GM21515 (cell line): ENCODE measurements at regions not wholly inside any gene's neighbourhood (a gene's known extent, or its start where the extent isn't known, plus 50 kb on each side); places are given as distances from the start of the nearest gene placed in this dataset.

Experiments
- ATAC-seq: cut with Tn5 transposase; IDR thresholded peaks from one replicate; pipeline ENCODE4 v1.9.1; 2021; ENCODE audit not compliant: unreplicated experiment

DNA sequence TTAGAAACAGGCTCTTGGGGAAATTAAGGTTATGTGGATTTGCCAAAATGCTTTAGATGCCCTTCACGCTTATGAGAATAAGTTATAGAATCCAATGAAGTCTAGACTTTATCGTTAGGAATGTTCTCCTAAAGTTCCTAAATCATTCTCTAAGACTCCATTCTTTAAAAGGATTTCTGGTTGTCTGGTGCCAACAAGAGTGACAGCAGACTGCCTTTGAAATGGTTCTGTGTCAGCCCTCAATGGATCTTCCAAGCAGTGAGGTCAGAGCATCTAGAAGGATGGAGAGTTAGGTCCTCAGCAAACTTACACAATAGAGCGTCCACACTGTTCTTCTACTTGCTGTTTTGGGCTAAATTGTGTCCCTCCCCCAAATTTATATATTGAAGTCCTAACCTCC, 473.3 kb downstream of the GATA3 start:
- no peak for ATAC-seq

DNA sequence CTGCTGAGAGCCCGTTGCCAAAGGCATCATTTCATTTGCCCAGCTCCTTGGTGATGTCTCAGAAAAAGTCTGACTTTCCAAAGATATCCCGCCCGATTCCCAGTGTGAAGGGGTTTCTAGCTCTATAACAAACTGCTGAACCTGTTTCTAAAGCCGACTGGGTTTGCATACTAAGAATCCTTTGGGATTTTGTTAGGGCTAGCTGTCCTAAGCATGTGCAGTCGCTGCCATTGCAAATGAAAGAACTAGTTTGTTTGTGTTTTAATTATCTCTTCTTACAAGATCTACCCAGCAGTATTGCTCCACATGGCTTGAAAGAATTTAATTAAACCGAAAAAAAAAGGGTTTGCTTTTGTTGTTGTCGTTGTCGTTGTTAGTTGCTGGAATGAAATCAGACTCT, 476.6 kb downstream of the GATA3 start:
- ATAC-seq, result no peak

DNA sequence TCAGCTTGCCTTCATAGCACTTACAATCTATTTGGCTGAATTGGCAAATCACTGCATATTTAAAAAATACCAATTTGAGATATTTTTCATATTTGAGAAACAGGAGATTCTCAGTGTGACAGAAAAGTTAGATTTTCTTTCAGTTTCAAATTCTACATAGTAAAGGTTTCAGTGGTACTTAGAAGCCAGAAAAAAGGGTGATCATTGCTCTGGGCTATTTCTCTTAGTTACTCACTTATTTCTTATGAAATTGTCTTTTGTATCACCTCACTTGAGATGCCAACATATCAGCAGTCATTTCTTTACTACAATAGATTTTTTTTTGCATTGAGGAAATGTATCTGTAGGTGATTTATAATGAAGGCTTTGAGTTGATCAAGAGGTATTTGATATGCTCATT, 478.2 kb downstream of the GATA3 start:
- ATAC-seq, result no peak

DNA sequence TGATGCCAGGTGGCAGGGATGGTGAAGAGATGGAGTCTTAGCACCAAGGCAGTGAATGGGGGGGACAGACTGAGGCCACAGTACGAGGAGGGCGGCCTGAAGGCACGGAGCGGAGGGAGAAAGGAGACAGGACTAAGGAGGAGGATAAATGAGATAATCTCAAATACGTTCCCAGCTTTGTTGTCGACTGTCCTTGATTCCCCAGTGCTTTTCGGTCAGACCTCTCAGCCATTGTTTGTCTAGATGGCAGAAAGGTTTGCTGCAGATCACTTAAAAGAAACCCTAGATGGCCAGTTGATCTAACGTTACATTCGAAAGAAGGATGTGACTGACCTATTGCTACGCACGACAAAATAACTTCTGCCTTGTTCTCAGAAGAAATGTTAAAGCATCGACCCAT, 479.0 kb downstream of the GATA3 start:
- no peak for ATAC-seq

DNA sequence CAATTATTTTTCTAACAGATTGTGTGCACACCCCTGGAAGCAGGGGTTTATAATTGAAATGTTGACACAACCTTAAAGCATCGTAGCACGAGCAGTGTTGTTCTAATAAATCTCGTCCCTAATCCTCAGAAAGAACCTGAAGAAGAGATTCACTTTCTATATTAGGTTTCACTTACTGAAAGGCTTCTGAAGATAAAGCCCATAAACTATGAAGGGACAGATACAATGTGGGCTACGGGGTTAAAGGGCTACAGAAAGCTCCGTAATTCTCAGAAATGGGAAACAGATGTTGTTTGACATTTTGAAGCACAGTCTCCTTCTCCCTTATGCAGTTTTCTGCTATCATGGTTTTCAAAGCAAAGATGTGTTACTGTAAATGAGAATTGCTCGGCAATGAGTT, 479.6 kb downstream of the GATA3 start:
- no peak for ATAC-seq

DNA sequence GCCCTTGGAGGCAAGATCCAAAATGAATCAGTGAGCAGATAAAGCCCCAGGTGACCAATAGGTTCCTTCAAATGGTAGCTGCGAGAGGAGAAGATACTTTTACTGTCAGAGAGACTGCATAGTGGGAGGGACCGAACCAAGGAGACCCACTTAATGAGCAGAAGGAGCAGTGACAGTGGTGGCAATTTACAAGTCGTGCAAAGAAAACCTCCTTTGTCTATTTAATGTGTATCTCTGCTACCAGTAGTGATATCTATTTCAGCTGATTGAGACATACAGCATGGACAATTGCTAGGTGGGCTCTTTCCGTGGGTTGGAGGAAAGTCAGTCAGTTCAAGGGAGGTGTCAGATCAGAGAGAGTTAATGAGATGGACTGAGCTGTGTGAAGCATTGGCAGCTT, 480.4 kb downstream of the GATA3 start:
- ATAC-seq, result no peak

DNA sequence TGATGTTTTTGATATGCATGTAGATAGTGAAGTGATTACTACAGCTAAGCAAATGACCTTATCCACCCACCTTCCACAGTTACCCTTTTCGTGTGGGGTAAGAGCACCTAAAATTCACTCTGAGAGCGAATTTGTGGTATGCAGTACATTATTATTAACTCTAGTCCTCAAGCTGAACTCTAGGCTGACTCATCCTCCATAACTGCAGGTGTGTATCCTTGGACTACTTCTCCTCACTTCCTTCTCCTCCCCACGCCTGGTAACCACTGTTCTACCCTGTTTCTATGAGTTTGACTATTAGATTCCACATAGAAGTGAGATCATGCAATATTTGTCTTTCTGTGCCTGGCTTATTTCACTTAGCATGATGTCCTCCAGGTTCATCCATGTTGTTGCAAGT, 484.6 kb downstream of the GATA3 start:
- no peak for ATAC-seq

DNA sequence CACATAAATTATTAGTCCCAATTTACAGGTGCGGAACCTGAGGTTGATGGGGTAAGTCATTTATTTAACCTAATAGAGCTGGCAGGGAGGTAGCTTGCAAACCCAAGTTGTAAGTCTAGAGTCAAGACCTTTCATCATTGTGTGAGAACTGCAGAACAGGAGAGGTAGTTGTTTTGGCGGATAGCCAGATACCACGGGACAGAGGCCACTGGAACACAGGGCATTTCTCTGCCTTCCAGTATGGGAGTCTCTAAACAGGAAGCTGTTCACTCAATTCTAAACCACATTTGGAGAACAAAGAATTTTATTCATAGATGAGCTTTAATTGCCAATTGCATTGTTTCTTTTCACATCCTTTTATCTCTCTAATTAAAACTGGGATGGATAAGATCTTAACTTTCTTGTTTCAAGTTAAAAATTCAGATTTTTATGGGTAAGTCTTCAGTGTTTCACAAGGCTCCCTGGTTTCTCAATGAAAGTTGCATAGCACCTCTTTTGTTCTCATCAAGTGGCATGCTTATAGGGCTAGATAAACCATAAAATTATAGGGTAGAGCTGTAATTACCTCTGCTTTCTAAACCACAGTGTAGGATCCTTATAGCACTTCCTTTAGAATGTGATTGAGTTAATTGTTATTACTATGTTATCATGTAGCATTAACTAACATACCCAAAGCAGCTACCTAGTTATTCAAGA, 489.0 kb downstream of the GATA3 start:
- ATAC-seq, result no peak

DNA sequence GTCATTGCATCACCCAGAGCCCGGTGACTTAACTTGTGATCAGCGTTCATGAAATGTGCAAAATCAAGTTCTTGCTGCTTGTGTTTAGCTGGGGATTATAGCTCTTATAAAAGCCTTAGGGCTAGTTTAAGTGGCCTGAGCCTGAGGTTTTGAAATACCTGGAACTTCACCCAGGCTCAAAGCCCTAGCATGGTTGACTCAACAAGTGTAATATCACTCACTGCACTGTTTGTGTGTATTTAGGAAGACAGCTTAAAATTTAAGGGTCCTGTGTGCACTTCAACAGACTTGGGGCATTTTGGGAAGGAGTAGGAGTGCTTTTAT, 489.5 kb downstream of the GATA3 start:
- no peak for ATAC-seq

DNA sequence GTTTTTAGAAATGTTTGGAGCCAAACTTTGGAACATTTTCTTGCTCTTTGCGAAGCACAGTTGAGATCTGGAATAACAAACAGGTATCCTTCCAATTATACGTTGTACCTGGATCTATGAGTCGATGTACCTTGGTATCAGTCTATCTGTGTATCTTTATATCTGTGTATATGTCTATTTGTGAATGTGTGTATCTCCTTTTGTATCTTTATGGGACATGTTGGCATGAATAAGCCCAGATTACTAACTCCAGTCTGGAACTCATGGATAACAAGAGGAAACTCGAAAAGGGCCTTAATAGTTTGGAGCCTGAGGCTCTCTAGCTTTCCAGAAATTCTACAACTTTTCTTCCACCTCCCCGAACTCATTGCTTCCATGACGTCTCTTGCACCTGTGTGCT, 490.0 kb downstream of the GATA3 start:
- no peak for ATAC-seq

DNA sequence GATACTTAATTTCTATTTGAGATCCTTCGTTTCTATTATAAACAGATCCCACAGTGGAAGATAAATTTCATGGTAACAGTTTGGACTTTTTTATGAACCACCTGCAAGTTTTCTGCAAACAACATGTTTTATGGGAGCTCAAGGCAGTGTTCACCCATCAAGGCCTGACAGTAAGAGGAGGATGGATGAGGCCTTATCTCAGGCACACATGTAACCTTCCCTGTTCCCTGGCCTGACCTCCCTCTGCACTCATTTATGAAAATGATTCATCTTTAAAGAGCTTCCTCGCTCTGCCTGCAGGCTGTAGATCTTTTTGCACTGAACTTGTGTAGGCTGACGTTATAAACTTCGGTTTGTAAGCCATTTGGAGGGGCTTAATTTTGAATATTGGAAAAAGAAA, 500.1 kb downstream of the GATA3 start:
- no peak for ATAC-seq

DNA sequence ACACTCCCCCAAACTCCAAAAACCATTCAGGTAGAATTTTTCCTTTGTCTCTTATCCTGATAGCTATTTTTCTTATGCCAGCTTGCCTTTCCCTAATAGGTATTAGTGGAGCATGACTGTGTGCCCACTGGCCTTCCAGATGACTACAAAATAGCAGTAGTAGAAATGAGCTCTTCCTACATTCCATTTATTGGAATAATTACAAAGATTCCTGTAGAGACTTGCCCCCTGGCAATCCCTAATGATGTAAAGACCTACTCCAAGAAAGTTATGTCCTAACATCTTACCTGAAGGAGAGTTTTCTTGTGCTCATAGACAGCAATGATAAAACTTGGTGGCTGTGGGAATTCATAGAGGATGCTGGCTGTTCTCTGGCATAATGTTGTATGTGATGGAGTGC, 501.8 kb downstream of the GATA3 start:
- ATAC-seq, result no peak

DNA sequence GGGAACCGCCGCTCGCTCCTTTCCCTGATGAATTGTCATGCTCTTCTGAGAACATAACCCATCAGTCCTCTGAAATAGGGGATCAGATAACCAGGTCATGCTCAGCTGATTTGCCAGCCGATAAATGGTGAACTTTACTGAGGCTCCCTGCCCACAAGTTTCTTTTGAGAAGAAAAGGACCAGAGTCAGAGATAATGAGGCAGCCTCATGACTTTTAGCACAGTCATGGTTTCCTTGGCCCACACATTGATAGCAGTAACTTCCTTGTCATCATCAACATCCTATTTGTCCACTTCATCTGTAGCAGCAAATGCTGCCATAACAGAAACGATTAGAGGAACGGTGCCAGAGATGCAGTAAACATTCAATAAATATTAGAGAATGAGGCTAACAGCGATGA, 509.0 kb downstream of the GATA3 start:
- no peak for ATAC-seq

DNA sequence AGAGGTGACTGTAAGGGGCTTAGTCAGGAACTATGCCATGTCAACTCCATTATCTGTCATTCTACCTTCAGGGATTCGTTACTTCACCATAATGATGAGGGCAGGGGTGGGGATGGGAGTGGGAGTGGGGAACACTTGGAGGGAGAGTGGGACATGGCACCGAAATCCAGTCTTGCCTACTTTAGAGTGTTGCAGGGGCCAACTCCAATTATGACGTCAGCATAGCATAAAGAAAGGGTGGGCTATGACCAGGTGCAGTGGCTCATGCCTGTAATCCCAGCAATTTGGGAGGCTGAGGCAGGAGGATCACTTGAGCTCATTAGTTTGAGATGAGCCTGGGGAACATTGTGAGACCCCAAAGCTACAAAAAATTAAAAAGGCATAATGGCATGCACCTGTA, 512.2 kb downstream of the GATA3 start:
- ATAC-seq, result no peak

DNA sequence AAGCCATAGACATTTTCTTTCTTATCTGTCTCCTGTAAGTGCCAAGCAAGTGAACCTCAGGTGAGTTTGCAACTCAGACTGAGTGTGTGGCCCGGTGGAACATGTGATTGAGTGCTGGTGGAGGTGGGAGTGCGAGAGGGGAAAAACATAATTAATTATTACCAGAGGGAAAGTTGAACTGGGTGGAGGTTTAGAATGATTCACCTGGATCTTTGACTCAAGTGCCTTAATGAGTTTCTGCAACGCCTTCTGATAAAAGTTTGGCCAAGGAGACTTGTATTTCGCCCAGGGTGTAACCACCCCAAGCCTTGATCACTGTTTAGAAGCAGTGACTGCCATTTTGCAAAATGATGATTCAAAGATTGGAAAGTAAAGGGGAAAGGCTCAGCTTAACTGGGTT, 513.9 kb downstream of the GATA3 start:
- ATAC-seq, result no peak

DNA sequence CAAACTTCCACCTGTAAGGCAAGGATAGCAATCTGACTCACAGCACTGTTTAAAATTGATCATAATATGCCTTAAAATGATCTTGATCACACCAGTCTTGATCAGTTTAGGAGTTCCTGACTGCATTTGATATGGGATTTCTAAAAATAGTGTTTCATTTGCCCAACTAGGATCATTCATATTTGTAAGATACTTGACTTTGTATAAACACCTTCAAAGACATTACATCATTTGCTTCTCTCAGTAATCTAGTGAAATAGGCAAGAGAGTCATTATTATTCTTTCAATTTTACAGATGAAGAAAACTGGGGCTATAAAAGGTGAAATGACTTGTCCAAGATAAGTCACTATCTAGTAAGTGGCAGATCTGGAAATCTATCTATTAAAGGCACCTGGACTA, 521.1 kb downstream of the GATA3 start:
- ATAC-seq, result no peak

DNA sequence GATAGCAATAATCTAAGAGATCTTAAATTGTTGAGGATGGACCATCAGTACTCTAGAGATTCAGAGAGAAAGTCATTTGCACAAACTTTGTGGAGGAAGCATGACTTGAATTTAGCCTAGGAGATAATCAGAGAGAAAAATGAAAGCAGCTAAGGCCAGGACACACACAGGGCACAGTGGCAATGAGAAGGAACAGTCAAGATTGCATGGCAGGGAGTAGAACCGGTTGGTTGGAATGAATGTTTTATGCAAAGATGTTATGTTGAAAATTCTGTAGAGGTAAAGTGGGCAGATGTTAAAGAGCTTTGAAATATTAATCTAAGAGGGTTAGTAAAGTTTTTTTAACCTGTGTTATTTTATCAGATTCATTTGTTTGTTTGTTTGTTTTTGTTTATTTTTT, 521.8 kb downstream of the GATA3 start:
- ATAC-seq, result no peak

DNA sequence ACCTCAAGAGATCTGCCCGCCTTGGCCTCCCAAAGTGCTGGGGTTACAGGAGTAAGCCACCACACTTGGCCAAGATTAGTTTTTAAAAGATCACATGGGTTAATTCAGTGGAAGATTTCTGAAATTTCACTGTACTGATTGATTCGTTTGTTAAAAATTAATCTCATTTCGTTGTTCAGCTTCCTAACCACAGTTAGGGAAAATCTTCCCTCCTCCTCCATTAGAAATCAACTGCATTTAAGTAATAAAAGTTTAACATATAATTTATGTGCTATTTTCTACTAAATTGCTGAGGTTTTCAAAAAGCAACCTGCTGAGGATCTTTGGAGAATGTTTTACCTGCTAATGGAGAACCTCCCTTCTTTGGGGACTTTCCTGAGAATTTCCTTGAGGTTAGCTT, 522.4 kb downstream of the GATA3 start:
- no peak for ATAC-seq

DNA sequence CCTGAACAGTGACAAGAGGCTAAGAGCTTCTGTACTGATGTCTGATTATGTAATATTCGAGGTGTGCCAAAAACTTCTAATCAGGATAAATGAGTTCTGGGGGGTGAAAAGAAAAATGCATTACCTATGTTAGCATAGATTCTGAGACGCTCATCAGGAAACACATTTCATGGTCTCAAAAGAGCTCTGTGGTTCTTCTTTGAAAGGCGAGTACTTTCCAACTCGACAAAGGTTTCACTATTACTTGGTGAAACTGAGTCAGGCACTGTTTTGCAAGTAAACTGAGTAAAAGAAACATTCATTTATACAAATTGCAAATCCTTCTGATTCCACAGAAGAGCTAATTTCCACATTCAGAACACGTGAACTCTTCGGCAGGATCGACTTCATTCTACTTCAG, 523.2 kb downstream of the GATA3 start:
- no peak for ATAC-seq

DNA sequence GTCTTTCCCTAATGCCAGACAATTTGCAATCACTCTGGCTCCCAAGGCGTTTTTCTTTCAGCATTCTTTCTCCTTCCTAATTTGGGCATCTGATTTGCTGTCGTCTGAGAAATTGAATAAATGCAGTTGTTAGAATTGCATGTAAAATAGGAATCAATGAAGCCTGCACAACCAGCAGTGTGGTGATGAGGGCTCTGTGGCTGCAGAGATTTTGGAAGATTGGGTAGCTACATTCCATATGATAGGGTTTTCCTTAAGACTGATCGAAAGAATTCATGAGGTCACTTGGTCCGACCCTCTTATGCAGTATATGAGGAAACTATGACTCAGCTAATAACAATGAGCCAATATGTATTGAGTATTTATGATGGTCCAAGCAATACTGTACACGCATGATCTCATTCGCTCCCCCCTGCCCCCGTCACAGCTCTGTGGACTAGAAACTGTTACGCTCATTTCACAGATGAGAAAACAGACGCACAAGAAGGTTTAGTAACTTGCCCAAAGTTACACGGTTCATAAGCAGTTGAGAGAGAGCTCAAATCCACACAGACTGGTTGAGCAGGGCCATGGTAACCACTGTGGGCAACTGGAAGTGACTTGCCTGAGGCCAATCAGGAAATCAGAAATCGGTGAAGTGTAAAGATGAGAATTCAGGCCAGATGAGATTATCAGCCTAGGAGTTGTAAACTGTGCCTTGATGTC, 527.2 kb downstream of the GATA3 start:
- no peak for ATAC-seq

DNA sequence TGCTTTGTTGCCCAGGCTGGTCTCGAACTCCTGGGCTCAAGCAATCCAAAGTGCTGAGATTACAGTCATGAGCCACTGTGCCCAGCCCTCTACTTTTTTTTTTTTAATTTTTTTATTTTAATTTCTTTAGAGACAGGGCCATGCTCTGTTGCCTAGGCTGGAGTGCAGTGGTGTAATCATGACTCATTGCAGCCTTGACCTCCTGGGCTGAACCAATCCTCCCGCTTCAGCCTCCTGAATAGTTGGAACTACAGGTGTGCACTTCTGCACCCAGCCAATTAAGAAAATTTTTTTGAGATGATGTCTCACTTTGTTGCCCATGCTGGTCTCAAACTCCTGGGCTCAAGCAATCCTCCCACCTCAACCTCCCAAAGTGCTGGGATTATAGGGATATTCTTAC, 528.6 kb downstream of the GATA3 start:
- ATAC-seq, result no peak

DNA sequence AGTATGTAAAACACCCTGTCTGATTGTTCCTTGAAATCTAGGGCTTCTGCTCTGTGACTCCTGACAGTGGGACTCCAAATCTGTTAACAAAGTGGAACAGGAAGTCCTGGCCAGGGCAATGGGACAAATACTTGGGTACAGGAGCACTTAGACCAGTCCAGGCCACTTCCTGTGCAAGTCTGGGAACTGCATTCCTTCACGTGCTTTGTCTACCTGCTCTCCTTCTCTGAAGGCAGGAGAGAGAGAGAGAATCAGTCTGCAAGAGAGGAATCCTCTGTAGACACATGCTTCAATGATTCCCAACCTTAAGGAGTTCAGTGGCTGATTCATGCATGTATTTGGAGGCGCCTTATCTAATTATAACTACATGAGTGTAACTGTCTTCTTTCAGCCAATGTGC, 530.2 kb downstream of the GATA3 start:
- ATAC-seq, result no peak

DNA sequence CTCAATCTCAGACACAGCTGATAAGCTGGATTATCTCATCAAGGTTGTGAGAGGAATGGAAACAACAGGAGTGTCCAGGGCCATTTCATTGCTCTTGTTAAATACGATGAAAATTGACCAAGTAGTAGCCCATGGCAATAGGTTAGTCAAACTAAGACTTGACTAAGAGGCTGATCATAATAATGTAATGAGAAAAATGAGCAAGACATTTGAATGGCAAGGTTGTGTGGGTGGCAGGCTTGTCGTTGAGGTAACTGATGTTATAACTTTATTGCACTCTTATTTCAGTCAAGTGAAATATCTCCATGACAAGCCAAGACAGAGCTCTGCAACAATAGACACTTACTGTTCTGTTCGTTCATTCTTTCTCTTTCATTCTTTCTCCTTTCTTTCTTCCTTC, 532.0 kb downstream of the GATA3 start:
- no peak for ATAC-seq
